NCI-H2081 treated with DMSO at 0.1 percent for 48 hours (cell line): ENCODE measurements at regions not wholly inside any gene's neighbourhood (a gene's known extent, or its start where the extent isn't known, plus 50 kb on each side); places are given as distances from the start of the nearest gene placed in this dataset.
"Not testable (repeated sequence)": the region's sequence is repeated elsewhere in the genome, so short reads cannot be mapped to it uniquely, and the experiment has no call there.

Source experiments
- DNase-seq: peaks from one replicate; lab custom pipeline; 2025; lab: John Stamatoyannopoulos, UW

DNA sequence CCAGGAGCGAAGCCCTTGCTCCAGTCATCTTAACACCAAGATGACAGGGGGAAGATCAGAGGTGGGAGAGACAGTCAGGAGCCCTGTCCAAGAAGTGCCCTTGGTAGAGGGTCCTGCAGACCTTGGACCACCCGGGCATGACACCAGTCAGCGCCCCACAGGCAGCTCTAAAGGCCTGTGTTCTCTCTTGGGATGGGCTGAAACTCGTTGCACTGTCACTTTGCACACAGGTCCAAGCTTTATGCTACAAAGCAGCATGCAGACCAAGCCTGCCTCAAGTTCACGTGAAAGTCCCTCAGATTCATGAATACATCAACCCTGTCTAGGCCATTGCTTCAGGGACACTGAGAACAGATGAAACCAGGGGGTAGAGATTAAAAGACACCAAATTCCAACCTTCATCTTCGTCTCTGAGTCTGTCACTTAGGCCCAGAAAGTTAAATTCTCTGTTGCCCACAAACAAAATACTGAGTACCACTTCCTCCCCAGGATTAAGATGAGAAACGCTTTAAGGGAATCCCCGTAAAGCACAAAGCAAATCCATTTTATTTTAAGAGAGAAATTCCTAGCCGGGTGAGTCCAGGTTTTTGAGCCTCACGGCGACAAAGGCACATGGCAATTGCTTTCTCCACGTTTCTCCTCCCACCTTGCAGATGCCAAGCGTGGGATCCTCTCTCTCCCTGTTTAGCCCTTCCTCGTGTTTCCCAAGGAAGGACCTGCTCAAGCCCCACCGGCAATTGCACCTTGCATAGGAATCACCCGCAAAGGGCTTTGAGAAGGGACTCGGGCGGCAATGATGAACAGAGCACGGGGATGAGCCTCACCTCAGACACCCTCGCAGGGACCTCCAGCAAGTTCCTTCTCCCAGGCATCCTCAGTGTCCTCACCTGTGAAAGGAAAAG is 75.0 kb upstream of the ID2 start:
- DNase-seq: no peak

GRCh38 chr2:8607606-8608005 is 74.2 kb upstream of the ID2 start:
- no peak for DNase-seq

GRCh38 chr2:8608411-8608954 is 73.4 kb upstream of the ID2 start:
- DNase-seq: no peak

- DNase-seq: no peak
Observed at GRCh38 chr2:8609357-8609811, 72.5 kb upstream of the ID2 start.

GRCh38 chr2:8610775-8611174 is 71.1 kb upstream of the ID2 start:
- not testable (repeated sequence) for DNase-seq

DNA sequence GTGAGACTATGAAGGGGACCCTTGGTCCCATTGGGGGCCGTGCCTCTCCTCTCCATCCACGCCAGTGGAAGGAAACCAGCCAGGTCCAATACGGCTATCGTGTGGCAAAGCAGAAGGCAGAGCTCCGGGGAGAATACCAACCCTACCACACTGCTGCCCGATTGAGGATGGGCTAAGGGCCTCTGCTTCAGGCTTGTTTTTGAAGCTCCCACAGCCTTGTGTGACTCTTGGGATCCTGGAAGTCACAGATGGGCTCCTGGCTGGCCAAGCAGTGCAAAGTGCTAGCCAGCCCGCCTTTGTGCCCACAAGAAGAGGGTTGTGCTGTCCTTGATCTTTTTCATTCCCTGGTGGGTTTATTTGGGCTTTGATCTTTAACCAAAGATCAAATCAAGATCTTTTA is 70.6 kb upstream of the ID2 start:
- no peak for DNase-seq

DNA sequence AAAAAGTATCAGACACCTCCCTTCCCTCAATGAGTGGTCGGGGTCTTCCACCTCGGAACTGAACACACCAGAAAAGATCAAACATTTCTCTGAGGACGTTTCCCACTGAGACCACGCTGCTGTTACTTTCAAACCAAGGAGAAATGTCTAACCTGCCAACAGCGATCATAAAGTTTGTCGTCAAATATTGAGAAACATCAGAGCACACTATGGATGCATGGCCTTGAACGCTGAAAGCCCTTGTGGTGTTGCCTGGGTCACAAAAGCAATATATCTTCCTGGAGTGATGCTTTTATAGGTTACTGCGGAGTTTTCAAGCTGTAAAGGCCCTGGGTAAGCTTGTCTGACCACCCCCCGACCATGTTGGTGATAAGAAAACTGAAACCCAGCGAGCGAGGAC is 70.2 kb upstream of the ID2 start:
- no peak for DNase-seq

GRCh38 chr2:8612734-8613179 is 69.1 kb upstream of the ID2 start:
- DNase-seq: no peak

DNA sequence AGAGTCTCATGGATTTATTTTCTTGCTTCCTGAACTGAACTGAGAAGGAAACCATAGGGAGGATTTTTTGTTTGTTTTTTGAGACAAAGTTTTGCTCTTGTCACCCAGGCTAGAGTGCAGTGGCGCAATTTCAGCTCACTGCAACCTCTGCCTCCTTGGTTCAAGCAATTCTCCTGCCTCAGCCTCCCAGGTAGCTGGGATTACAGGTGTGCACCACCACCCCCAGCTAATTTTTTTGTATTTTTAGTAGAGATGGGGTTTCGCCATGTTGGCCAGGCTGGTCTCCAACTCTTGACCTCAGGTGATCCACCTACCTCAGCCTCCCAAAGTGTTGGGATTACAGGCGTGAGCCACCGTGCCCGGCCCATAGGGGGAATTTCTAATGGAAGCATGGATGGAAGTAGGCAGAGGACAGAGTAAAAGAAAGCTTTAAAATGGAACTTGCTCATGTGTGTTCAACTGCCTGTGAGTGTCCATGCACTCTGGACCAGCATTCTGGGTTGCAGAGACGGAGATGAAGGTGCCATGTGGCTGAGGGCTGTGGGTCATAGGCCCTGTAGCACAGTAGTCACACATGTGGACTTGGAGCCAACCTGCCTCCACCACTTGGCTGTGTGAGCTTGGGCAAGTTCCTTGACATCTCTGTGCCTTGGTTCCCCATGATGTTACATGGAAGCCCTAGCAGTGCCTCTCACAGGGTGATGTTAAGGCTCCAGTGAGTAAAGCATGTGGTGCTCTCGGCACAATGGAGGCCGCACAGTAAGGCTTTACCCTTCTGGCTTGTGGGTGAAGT is 68.5 kb upstream of the ID2 start:
- not testable (repeated sequence) for DNase-seq

GRCh38 chr2:8614646-8615045 is 67.2 kb upstream of the ID2 start:
- DNase-seq: no peak

- no peak for DNase-seq
Observed at GRCh38 chr2:8615252-8615575, 66.6 kb upstream of the ID2 start.

DNA sequence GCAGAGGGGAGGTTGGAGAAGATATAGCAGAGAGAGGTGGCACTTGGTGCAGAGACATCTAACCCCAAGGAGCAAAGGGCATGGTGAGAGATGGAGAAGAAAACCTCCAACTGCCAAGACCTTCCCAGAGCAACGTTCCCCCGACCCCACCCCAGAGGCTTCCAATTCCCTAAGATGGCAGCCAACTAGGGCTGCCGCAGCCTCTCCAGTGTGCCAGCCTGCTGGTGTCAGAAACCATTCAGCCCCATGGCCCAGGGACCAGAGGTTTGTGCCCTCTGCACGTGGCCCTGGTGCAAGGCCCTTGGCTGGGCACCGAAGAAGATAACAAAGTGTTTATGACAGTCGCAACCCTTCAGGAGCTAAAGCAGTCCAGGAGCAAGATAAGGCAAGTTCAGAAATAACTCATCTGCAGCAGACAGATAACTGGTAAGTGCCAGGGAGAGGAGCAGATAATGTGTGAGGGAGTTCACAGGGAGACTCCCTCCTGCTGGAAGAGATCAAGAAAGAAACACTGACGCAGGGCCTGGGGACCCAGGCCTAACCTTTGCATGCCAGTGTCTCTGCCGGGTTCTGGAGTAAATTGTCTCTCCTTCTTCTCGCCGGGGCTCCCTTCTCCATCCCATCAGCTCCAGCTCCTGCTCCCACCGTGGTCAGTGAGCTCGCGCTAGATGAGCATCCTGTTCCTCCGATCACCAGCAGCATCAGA is 66.1 kb upstream of the ID2 start:
- DNase-seq: no peak

GRCh38 chr2:8617048-8617447 is 64.8 kb upstream of the ID2 start:
- no peak for DNase-seq

GRCh38 chr2:8617590-8617989 is 64.3 kb upstream of the ID2 start:
- DNase-seq: no peak

DNA sequence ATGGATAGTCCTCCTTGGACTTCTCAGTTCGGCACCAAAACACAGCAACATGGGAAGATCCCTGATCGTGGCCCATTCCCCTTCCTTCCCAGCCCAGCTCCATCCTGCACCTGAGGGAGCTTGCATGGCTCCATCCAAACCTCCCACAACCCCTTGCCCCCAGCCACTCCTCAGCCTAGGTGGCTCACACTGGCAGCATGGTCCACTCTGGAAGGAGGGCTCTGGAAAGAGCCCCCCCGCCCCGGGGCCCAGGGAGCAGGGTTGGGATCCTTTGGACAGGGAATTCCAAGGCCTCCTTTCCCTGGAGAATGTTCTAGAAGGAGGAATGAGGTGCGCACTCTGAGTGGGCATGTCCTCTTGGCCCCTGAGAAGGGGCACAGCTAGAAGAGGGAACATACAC is 62.8 kb upstream of the ID2 start:
- DNase-seq: no peak

- no peak for DNase-seq
Observed at GRCh38 chr2:8620611-8621382, 61.1 kb upstream of the ID2 start.

DNA sequence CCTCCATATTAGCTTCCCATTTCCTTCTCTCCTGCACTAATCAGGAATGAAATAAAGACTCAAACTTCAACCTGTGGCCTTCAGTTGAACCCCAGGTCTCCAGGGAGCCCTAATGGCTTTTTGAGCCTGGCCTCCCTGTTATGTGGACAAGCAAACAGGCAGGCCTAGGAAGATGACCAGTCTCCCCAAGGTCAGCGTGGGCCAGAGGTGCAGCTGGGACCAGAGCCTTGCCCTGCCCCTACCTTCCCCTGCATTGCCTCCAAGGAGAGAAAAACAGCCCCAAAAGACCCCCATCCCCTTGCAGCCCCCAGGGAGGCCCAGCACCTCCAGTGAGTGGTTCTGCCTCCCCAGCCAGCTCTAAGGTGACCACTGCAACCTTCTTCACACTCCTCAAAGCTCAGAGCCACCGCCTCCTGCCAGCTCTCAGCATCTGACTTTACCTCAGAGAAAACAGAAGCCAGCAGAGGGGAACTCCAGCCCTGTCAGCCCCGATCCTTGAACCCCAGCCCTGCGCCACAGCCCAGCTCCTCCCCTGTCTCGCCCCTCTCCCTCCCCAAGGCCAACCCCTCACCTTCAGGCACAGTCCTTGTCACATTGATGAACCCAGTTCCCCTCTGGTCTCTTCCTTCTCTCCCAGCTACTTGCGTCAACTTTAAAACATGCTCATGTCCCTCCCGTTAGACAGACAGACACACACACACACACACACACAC is 59.5 kb upstream of the ID2 start:
- DNase-seq: no peak

- DNase-seq: no peak
Observed at GRCh38 chr2:8622924-8623465, 58.9 kb upstream of the ID2 start.

DNA sequence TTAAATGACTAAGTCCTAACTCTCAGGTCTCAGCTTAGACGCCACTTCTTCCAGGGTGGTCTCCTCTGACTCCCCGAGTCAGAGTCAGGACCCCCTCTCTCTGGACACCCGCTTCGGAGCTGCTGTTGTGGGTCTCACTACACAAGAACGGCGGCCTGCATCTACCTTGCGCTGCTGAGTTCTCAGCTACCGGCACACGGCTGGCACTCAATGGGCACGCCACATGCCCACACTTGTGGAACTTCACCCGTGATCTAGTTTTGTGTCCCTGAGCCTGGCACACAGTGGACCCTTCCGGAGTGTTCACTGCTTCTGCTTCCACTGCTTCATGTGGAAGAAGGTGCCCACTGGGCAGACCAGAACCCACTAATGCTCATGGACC is 58.3 kb upstream of the ID2 start:
- DNase-seq: no peak

DNA sequence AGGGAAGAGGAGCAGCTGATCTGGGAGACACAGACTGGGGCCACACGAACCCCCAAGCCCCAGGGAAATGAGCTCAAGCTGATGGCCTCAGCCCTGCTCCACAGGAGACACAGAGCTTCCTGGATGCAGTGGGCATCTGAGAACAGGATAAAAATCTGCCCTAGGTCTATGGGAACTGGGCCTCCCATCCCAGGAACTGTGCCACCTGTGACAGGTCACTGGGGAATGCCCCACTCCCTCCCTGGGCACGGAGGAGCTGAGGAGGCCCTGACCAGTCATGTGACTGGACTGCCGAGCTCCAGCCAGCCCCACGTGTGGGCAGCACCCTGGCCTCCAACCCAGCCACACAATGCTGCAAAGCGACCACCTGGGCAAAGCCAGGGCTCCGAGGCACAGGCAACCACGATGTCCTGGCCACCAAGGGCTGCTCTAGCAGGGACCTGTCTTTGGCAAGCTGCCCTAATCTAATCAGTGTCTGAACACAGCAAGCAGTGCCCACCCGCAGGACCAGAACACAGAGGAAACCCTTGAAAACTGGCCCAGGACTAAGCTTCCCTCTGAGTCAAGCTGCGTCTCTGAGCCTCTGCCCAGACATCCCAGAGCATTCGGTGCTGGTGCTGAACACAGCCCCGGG is 57.8 kb upstream of the ID2 start:
- no peak for DNase-seq
